ENCODE measurements at regions not wholly inside any gene's neighbourhood (a gene's known extent, or its start where the extent isn't known, plus 50 kb on each side); places are given as distances from the start of the nearest gene placed in this dataset.

DNA sequence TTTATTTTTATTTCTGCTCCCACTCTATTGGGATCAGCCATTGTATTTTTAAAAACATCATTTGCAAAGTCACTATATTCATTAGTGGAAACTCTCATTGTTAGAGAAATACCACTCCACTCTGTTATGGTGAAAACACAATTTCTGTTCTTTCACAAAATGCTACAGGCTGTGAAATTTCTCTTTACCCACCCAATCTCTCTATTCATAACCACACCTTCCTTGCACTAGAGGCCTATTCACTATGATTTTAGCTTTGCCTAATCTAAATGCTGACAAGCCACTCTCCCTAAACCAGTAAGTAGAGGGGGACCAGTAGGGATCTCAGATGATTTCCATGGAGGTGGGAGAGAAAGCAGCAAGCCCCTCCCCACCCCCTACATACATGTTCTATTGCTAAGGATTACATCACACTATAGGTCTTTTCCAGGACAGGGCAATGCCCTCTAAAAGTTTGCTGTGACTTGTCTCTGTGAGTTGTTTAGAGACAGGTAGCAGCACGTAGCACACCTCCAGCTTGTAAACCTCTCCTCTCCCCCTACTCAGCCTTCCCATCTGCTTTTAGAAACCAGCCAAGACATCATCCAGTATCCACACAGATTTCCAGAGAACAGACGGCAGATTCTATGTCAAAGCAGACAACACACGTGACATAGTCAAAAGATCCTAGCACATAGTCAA lies 58.3 kb upstream of the PPP1R3C start:
- no peak for DNase-seq (ENCODE audit: low spot score)

DNA sequence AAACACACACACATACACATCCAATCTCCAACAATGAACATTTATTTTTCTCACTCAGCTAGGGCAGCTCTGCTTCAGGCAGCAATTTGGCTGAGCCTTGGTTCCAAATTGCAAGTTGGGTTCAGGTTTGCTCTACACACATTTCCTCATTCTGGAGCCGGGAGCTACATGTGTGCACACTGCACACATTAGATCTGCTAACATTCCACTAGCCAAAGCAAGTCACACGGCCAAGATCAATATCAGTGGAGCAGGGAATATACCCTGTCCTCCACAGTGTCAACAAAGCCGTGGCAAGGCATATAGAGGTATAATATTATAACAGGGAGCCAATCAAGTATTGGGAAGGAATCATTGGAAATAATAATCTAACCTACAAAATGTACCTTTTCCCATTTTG lies 57.5 kb upstream of the PPP1R3C start:
- no peak for DNase-seq (ENCODE audit: low spot score)

DNA sequence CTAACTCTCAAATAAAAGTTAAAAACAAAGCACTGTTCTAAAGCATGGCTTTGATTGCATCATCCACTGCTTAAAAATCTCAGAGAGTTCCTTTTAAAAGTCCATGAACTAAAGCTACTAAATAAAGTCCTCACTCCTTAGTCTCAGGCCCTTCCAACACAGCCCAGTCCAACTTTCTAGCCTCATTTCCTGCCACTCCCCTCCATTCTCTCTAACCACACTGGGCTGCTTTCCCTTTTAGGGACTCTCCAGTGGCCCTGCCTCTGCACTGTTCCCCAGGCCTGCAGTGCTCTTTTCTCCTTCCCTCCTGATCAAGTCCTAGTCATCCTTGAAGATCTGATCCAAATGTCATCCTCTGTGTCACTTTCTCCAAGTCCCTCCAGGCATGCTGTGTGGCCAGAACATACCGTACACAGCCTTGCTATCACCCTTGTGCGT lies 56.9 kb upstream of the PPP1R3C start:
- no peak for DNase-seq (ENCODE audit: low spot score)

DNA sequence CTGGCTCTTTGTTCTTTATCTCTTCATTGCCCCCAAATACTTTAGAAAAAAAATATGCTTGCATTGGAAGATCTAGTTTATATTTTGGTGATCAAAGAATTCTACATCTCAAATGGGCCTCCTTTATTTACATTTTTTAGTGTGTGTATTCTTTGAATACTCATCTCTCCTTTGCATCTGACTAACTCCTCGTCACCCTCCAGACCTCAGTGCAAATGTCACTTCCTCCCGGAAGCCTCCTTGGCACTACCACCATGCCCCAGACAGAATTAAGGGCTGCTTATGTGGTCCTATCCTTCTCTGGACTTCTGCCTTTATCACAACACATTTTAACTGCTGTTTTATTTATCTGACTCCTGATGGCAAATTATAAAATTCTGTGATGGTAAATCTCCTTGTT lies 52.0 kb upstream of the PPP1R3C start:
- DNase-seq (ENCODE audit: low spot score), result no peak

GRCh38 chr10:91683975-91684374 lies 51.1 kb upstream of the PPP1R3C start:
- peak; percentile 36 for DNase-seq (ENCODE audit: low spot score)

DNA sequence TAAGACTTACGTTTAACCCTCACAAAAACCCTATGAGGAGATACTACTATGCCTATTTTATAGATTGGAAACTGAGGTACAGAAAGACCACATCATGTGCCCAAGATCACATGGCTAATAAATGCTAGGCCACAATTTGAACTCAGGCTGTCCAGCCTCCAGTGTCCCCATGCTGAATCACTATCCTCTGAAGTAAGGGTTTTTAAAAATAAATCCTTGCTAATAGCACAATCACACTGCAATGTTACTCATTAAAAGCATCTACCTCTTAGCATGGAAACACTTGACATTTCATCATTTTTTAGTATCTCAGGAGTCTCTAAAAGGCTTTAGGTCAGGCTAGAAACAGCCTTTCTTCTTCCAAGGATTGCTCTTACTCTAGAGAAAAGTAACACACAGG lies 50.0 kb upstream of the PPP1R3C start:
- DNase-seq (ENCODE audit: low spot score), result no peak
